ENCODE measurements at regions not wholly inside any gene's neighbourhood (a gene's known extent, or its start where the extent isn't known, plus 50 kb on each side); places are given as distances from the start of the nearest gene placed in this dataset.
"Not testable (repeated sequence)": the region's sequence is repeated elsewhere in the genome, so short reads cannot be mapped to it uniquely, and the experiment has no call there.

DNA sequence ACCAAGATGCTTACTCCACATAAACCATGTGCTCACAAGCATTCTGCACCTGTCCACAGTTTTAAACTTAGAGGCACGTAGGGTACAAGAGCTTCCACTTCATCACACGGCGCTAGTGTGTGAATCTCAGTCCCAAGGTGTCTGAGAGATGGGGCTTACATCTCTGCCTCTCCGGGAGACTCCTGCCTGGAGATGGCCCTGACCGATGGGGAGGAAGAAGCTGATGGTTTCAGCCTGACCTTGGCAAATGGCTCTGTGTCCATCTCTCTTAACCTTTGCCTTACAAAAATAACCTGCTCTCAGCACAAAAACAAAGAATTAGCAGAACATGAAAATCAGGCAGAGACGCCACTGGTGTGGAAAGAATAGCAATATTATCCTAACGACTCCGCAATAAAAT lies 559.3 kb upstream of the B3GAT1 start:
- Histone ChIP-seq H3K27ac (ENCODE audit: low read depth, low read length) (no peak overlapping the region), H3K27me3 (ENCODE audit: control insufficient read depth in 5 of 5, insufficient read depth in 4 of 5, low read length in 5 of 5) (peaks cover 0 to 4% (median 0%) of the 10 kb centered on the region in 5 donors), H3K4me3 (ENCODE audit: low read depth in 1 of 5, low read length in 5 of 5) (no peak overlapping the region)

DNA sequence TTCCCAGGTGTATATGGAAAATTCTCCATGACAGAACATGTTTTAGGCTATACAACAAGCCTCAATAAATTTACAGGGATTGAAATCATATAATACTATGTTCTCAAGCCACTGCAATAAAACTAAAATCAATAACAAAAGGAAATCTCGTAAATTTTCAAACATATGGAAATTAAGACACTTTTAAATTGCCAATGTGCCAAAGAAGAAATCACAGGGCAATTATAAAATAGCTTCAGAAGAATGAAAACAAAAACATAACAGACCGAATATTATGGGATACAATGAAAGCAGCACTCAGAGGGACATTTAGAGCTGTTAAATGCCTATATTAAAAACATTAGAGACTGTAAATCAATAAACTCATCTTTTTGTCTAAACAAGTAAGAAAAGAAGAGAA lies 555.7 kb upstream of the B3GAT1 start:
- Histone ChIP-seq H3K4me3 (ENCODE audit: low read depth in 1 of 5, low read length in 5 of 5) (no peak overlapping the region), H3K4me1 (ENCODE audit: control insufficient read depth in 5 of 5, insufficient read depth in 5 of 5, low read length in 5 of 5) (no peaks in the 10 kb centered on the region), H3K27me3 (ENCODE audit: control insufficient read depth in 5 of 5, insufficient read depth in 4 of 5, low read length in 5 of 5) (no peaks in the 10 kb centered on the region), H3K9ac (ENCODE audit: low read length in 5 of 5) (no peak overlapping the region), H3K36me3 (ENCODE audit: control insufficient read depth in 5 of 5, insufficient read depth in 5 of 5, low read length in 5 of 5) (no peaks in the 10 kb centered on the region), H3K27ac (ENCODE audit: low read depth, low read length) (no peak overlapping the region), H3K9me3 (ENCODE audit: control insufficient read depth in 5 of 5, low read length in 5 of 5) (no peaks in the 10 kb centered on the region)

More for the DNA sequence above, 559.3 kb upstream of the B3GAT1 start:
- Histone ChIP-seq H3K4me1 (ENCODE audit: control insufficient read depth in 5 of 5, insufficient read depth in 5 of 5, low read length in 5 of 5) (no peaks in the 10 kb centered on the region), H3K36me3 (ENCODE audit: control insufficient read depth in 5 of 5, insufficient read depth in 5 of 5, low read length in 5 of 5) (no peaks in the 10 kb centered on the region), H3K9me3 (ENCODE audit: control insufficient read depth in 5 of 5, low read length in 5 of 5) (no peaks in the 10 kb centered on the region), H3K9ac (ENCODE audit: low read length in 5 of 5) (no peak overlapping the region)

DNA sequence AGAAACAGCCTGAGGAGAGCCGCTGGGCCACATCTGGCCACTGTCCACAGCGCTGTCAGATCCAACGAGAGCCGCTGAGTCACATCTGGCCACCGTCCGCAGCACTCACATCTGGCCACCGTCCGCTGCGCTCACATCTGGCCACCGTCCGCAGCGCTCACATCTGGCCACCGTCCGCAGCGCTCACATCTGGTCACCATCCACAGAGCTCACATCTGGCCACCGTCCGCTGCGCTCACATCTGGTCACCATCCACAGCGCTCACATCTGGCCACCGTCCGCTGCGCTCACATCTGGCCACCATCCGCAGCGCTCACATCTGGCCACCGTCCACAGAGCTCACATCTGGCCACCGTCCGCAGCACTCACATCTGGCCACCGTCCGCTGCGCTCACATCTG lies 549.3 kb upstream of the B3GAT1 start:
- H3K36me3 ChIP-seq (ENCODE audit: control insufficient read depth in 5 of 5, insufficient read depth in 5 of 5, low read length in 5 of 5); H3K9me3 ChIP-seq (ENCODE audit: control insufficient read depth in 5 of 5, low read length in 5 of 5); H3K9ac ChIP-seq (ENCODE audit: low read length in 5 of 5); H3K27me3 ChIP-seq (ENCODE audit: control insufficient read depth in 5 of 5, insufficient read depth in 4 of 5, low read length in 5 of 5); H3K4me3 ChIP-seq (ENCODE audit: low read depth in 1 of 5, low read length in 5 of 5); H3K4me1 ChIP-seq (ENCODE audit: control insufficient read depth in 5 of 5, insufficient read depth in 5 of 5, low read length in 5 of 5); H3K27ac ChIP-seq (ENCODE audit: low read depth, low read length): not testable (repeated sequence)

DNA sequence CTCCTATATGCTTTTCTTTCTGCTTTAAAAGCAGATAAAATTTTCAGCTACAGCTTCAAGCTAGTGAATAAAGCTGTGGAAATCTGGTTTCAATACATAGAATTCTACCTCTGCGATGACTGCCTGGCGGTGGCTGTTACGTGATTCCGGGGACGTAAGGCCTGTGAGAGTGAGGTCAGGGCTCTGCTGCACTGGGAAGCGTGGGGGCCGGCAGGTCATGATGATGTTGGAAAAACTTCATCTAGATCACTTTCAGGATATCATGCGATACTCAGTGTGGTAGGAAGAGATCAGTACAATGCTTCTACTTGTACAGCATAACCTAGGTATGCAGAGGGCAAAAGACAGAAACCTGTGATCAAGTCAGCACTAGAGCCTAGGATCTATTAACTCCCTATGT lies 546.8 kb upstream of the B3GAT1 start:
- H3K27ac ChIP-seq (ENCODE audit: low read depth, low read length) = no peak overlapping the region
- no peak overlapping the region for H3K9ac ChIP-seq (ENCODE audit: low read length in 5 of 5)
- H3K36me3 ChIP-seq (ENCODE audit: control insufficient read depth in 5 of 5, insufficient read depth in 5 of 5, low read length in 5 of 5) = no peaks in the 10 kb centered on the region
- H3K9me3 ChIP-seq (ENCODE audit: control insufficient read depth in 5 of 5, low read length in 5 of 5) = no peaks in the 10 kb centered on the region
- H3K4me3 ChIP-seq (ENCODE audit: low read depth in 1 of 5, low read length in 5 of 5) = no peak overlapping the region
- no peaks in the 10 kb centered on the region for H3K4me1 ChIP-seq (ENCODE audit: control insufficient read depth in 5 of 5, insufficient read depth in 5 of 5, low read length in 5 of 5)
- H3K27me3 ChIP-seq (ENCODE audit: control insufficient read depth in 5 of 5, insufficient read depth in 4 of 5, low read length in 5 of 5) = peaks cover 0 to 8% (median 2%) of the 10 kb centered on the region in 5 donors

DNA sequence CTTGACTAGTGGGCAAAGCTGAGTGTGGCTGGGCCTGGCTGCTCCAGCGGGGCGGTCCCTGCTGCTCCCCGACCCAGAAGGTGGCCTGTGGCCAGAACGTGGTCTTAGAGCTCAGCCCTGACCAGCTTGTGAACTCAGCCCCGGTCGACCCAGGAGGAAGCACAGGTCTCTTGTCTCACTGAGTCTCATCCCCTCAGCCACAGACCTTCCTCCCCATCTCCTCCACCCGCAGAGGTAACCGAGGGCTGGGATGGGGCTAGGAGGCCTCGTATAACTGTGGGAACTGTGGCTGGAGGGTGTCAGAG lies 546.2 kb upstream of the B3GAT1 start:
- Histone ChIP-seq H3K9ac (ENCODE audit: low read length in 5 of 5) (no peak overlapping the region), H3K9me3 (ENCODE audit: control insufficient read depth in 5 of 5, low read length in 5 of 5) (no peaks in the 10 kb centered on the region), H3K36me3 (ENCODE audit: control insufficient read depth in 5 of 5, insufficient read depth in 5 of 5, low read length in 5 of 5) (no peaks in the 10 kb centered on the region), H3K4me1 (ENCODE audit: control insufficient read depth in 5 of 5, insufficient read depth in 5 of 5, low read length in 5 of 5) (no peaks in the 10 kb centered on the region), H3K27me3 (ENCODE audit: control insufficient read depth in 5 of 5, insufficient read depth in 4 of 5, low read length in 5 of 5) (peaks cover 0 to 8% (median 2%) of the 10 kb centered on the region in 5 donors), H3K4me3 (ENCODE audit: low read depth in 1 of 5, low read length in 5 of 5) (no peak overlapping the region), H3K27ac (ENCODE audit: low read depth, low read length) (no peak overlapping the region)

DNA sequence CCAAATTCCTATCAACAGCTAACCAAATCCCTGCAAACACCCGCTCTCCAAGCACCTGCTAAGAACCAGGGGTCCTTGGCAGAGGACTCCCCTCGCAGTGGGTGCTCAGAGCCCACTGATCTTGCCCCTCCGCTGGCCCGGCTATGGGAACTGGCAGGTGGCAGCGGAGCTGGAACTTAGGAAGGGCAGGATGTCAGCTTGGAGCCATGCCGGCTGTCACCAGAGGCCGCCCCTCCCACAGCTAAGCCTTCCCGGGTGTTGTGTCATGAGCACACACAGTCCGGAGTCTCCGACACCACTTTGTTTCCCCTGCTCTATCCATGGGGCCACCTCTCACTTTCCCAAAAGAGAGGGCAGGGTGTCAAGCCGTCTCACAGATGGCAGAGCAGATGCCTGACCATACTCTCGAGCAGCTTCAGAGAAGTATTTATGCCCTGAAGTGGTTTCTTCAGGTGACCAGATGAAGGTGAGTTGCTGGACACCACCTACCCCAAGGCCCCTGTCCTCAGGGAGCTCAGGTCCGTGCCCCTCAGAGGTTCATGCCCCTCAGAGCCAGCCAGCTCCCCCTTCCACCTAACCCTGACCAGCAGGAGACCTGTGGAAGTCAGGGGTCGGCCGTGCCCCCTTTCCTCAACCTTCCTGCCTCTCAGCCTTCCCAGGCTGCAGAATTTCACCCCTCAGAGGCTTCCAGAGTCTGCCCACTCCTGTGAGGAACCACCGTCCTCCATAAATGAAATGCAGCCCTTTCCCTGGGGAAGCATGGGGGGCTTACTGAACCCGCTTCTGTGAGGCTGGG lies 545.7 kb upstream of the B3GAT1 start:
- Histone ChIP-seq H3K27ac (ENCODE audit: low read depth, low read length) (no peak overlapping the region), H3K4me3 (ENCODE audit: low read depth in 1 of 5, low read length in 5 of 5) (no peak overlapping the region), H3K9me3 (ENCODE audit: control insufficient read depth in 5 of 5, low read length in 5 of 5) (no peaks in the 10 kb centered on the region), H3K27me3 (ENCODE audit: control insufficient read depth in 5 of 5, insufficient read depth in 4 of 5, low read length in 5 of 5) (peaks cover 0 to 8% (median 2%) of the 10 kb centered on the region in 5 donors), H3K36me3 (ENCODE audit: control insufficient read depth in 5 of 5, insufficient read depth in 5 of 5, low read length in 5 of 5) (no peaks in the 10 kb centered on the region), H3K4me1 (ENCODE audit: control insufficient read depth in 5 of 5, insufficient read depth in 5 of 5, low read length in 5 of 5) (no peaks in the 10 kb centered on the region), H3K9ac (ENCODE audit: low read length in 5 of 5) (no peak overlapping the region)

DNA sequence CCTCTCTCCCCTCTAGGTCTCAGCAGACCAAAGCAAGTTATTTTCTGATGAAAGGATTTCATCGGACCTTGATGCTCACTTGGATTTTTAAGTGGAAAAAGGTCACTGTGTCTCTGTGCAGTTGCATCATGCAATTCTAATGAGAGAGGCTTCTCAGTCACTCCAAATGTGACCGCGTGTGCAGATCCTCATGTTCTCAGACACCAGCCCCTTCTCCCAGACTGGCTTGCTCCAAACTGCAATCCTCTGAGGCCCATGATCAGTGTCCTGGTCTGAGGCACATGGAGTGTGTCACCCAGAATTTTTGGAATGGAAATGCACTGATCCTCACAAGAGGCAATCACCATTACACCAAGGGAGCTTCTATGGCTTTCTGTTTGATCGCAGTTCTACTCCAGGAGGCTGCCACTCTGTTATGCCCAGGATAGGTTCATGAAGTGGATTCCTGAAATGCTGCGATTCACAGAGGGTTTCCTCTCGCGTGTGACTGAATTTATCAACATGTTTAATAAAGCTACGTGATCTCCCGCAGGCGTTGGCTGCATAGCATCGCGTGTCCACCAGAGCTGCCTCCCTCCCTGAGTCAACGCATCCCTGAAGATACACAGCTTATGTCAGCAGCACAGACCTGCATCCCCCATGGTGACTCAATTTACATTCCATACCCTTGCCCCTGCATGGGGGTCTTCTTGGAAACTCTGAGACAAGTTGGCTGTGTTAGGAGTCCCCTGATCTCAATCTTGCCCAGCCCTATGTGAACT lies 544.6 kb upstream of the B3GAT1 start:
- no peak overlapping the region for H3K27ac ChIP-seq (ENCODE audit: low read depth, low read length)
- no peaks in the 10 kb centered on the region for H3K4me1 ChIP-seq (ENCODE audit: control insufficient read depth in 5 of 5, insufficient read depth in 5 of 5, low read length in 5 of 5)
- no peaks in the 10 kb centered on the region for H3K9me3 ChIP-seq (ENCODE audit: control insufficient read depth in 5 of 5, low read length in 5 of 5)
- no peaks in the 10 kb centered on the region for H3K36me3 ChIP-seq (ENCODE audit: control insufficient read depth in 5 of 5, insufficient read depth in 5 of 5, low read length in 5 of 5)
- H3K9ac ChIP-seq (ENCODE audit: low read length in 5 of 5) = no peak overlapping the region
- H3K4me3 ChIP-seq (ENCODE audit: low read depth in 1 of 5, low read length in 5 of 5) = no peak overlapping the region
- peaks cover 0 to 8% (median 3%) of the 10 kb centered on the region in 5 donors for H3K27me3 ChIP-seq (ENCODE audit: control insufficient read depth in 5 of 5, insufficient read depth in 4 of 5, low read length in 5 of 5)

DNA sequence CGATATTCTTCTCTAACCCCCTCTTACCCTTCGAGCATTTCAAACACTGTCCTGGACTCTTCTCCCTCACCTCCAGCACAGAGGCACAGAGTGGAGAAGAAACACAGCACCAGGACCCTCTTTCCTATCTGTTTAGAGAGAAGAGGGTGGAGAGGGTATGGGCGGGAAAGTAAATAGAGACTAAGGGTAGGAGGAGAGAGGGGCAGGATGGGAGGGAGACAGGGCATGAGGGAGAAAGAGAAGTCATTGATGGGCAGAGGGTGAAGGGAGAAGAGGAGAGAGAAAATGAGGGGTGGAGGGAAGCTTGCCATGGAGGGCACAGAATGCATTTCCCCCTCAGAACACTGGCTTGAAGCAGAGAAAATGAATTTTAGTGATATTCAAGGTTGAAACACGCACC lies 543.9 kb upstream of the B3GAT1 start:
- not testable (repeated sequence) for H3K9ac ChIP-seq (ENCODE audit: low read length in 5 of 5); H3K9me3 ChIP-seq (ENCODE audit: control insufficient read depth in 5 of 5, low read length in 5 of 5); H3K27me3 ChIP-seq (ENCODE audit: control insufficient read depth in 5 of 5, insufficient read depth in 4 of 5, low read length in 5 of 5); H3K36me3 ChIP-seq (ENCODE audit: control insufficient read depth in 5 of 5, insufficient read depth in 5 of 5, low read length in 5 of 5); H3K4me1 ChIP-seq (ENCODE audit: control insufficient read depth in 5 of 5, insufficient read depth in 5 of 5, low read length in 5 of 5); H3K4me3 ChIP-seq (ENCODE audit: low read depth in 1 of 5, low read length in 5 of 5); H3K27ac ChIP-seq (ENCODE audit: low read depth, low read length)

DNA sequence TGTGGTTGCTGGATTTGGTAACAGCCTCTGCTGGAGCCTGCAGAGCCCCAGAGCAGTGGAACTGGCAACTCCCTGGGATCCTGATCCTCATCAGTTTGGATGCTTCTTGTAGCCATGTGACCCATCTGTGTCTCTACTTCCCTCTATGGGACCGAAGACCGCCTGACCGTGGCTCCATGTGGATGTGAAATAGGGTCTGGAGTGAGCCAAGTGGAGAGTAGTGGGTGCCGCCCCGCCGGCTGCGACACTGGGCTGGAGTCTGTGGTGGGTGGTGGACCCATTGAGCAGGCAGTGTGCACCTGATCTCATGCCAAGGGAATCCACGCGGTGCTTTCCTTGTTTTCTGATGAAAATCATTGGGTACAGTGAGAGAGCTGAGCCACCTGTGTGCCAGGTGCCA lies 543.2 kb upstream of the B3GAT1 start:
- Histone ChIP-seq H3K4me3 (ENCODE audit: low read depth in 1 of 5, low read length in 5 of 5) (no peak overlapping the region), H3K27me3 (ENCODE audit: control insufficient read depth in 5 of 5, insufficient read depth in 4 of 5, low read length in 5 of 5) (peaks cover 0 to 8% (median 5%) of the 10 kb centered on the region in 5 donors), H3K27ac (ENCODE audit: low read depth, low read length) (no peak overlapping the region), H3K9me3 (ENCODE audit: control insufficient read depth in 5 of 5, low read length in 5 of 5) (no peaks in the 10 kb centered on the region), H3K4me1 (ENCODE audit: control insufficient read depth in 5 of 5, insufficient read depth in 5 of 5, low read length in 5 of 5) (no peaks in the 10 kb centered on the region), H3K9ac (ENCODE audit: low read length in 5 of 5) (no peak overlapping the region), H3K36me3 (ENCODE audit: control insufficient read depth in 5 of 5, insufficient read depth in 5 of 5, low read length in 5 of 5) (no peaks in the 10 kb centered on the region)

DNA sequence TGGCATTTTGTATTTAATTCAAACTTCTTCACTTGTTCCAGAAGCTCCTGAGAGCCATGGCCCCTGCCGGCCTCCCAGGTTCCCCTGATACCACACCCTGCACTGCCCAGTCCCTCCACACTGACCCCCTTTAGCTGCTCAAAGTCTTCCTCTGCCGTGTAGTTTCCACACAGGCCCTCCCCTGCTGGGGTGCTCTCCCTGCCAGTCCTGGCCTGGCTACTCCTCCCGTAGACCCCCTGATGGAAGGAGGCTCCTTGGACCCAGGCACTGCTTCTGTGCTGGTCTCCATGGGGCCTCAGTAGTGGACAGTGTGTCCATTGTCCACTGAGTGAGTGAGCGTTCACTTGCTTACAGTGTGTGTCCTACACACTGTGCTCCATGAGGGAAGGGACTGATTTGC lies 542.4 kb upstream of the B3GAT1 start:
- not testable (repeated sequence) for H3K4me3 ChIP-seq (ENCODE audit: low read depth in 1 of 5, low read length in 5 of 5); H3K27ac ChIP-seq (ENCODE audit: low read depth, low read length); H3K27me3 ChIP-seq (ENCODE audit: control insufficient read depth in 5 of 5, insufficient read depth in 4 of 5, low read length in 5 of 5); H3K4me1 ChIP-seq (ENCODE audit: control insufficient read depth in 5 of 5, insufficient read depth in 5 of 5, low read length in 5 of 5); H3K9me3 ChIP-seq (ENCODE audit: control insufficient read depth in 5 of 5, low read length in 5 of 5); H3K9ac ChIP-seq (ENCODE audit: low read length in 5 of 5); H3K36me3 ChIP-seq (ENCODE audit: control insufficient read depth in 5 of 5, insufficient read depth in 5 of 5, low read length in 5 of 5)
